GM19372 (cell line): ENCODE measurements at regions not wholly inside any gene's neighbourhood (a gene's known extent, or its start where the extent isn't known, plus 50 kb on each side); places are given as distances from the start of the nearest gene placed in this dataset.
"Not testable (repeated sequence)": the region's sequence is repeated elsewhere in the genome, so short reads cannot be mapped to it uniquely, and the experiment has no call there.

Experiments
- ATAC-seq: cut with Tn5 transposase; IDR thresholded peaks from one replicate; pipeline ENCODE4 v1.9.1; 2021; ENCODE audit warnings: mild to moderate bottlenecking, low read depth, moderate library complexity; ENCODE audit not compliant: unreplicated experiment

- no peak for ATAC-seq
These were observed 51.2 kb upstream of the THRB start for GRCh38 chr3:24545887-24546286.

- ATAC-seq: no peak
These were observed 53.6 kb upstream of the THRB start for GRCh38 chr3:24548278-24548677.

GRCh38 chr3:24550588-24550987 lies 55.9 kb upstream of the THRB start:
- ATAC-seq: no peak

GRCh38 chr3:24551626-24552025 lies 57.0 kb upstream of the THRB start:
- ATAC-seq: no peak

GRCh38 chr3:24562895-24563294 lies 68.2 kb upstream of the THRB start:
- no peak for ATAC-seq

- no peak for ATAC-seq
These were observed 70.4 kb upstream of the THRB start for GRCh38 chr3:24565053-24565452.

- ATAC-seq: no peak
These were observed 71.0 kb upstream of the THRB start for GRCh38 chr3:24565656-24566055.

- no peak for ATAC-seq
These were observed 72.3 kb upstream of the THRB start for GRCh38 chr3:24566927-24567326.

GRCh38 chr3:24572409-24572808 lies 77.8 kb upstream of the THRB start:
- not testable (repeated sequence) for ATAC-seq

- no peak for ATAC-seq
These were observed 78.9 kb upstream of the THRB start for GRCh38 chr3:24573576-24573975.

GRCh38 chr3:24578324-24578723 lies 83.7 kb upstream of the THRB start:
- ATAC-seq: no peak

GRCh38 chr3:24578951-24579421 lies 84.3 kb upstream of the THRB start:
- ATAC-seq: no peak

- ATAC-seq: no peak
These were observed 88.1 kb upstream of the THRB start for GRCh38 chr3:24582431-24583403.

GRCh38 chr3:24586920-24587319 lies 92.3 kb upstream of the THRB start:
- no peak for ATAC-seq

- ATAC-seq: no peak
These were observed 94.2 kb upstream of the THRB start for GRCh38 chr3:24588629-24589512.

- ATAC-seq: no peak
These were observed 94.8 kb upstream of the THRB start for GRCh38 chr3:24589513-24589851.

- no peak for ATAC-seq
These were observed 95.6 kb upstream of the THRB start for GRCh38 chr3:24589931-24590880.

GRCh38 chr3:24591191-24591590 lies 96.5 kb upstream of the THRB start:
- ATAC-seq: no peak

- ATAC-seq: no peak
These were observed 97.3 kb upstream of the THRB start for GRCh38 chr3:24591661-24592555.
